Hepatocyte (in vitro differentiated cells): ENCODE measurements at regions not wholly inside any gene's neighbourhood (a gene's known extent, or its start where the extent isn't known, plus 50 kb on each side); places are given as distances from the start of the nearest gene placed in this dataset.

Experiments used
- EZH2phosphoT487 ChIP-seq: fragments of 200-600 bp; sonication (generic); IDR thresholded peaks from one replicate; pipeline ENCODE4 v1.6.1; 2018; ENCODE audit warnings: antibody characterized with exemption, mild to moderate bottlenecking, low read depth, moderate library complexity; ENCODE audit not compliant: unreplicated experiment, severe bottlenecking
- TF ChIP-seq, protein P1 (sequence below): fragments of 200-600 bp; sonication (generic); IDR thresholded peaks from 2 replicates; pipeline ENCODE4 v1.5.1; 2016; ENCODE audit warnings: antibody characterized with exemption, mild to moderate bottlenecking; ENCODE audit not compliant: poor library complexity

DNA sequence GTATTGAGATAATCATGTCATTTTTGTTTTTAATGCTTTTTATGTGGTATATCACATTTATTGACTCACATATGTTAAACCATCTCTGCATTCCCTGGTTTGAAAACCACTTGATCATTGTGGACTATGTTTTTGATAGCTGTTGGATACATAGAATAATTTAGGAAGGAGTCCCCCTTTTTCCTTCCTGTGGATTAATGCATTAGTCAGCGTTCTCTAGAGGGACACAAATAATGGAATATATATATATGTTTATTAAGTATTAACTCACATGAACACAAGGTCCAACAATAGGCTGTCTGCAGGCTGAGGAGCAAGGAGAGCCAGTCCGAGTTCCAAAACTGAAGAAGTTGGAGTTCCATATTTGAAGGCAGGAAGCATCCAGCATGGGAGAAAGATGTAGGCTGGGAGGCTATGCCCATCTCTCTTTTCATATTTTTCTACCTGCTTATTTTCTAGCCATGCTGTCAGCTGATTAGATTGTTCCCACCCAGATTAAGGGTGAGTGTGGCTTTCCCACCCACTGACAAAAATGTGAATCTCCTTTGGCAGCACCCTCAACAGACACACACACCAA lies 123.8 kb downstream of the ZNF280B start:
- TF ChIP-seq, protein P1, sequence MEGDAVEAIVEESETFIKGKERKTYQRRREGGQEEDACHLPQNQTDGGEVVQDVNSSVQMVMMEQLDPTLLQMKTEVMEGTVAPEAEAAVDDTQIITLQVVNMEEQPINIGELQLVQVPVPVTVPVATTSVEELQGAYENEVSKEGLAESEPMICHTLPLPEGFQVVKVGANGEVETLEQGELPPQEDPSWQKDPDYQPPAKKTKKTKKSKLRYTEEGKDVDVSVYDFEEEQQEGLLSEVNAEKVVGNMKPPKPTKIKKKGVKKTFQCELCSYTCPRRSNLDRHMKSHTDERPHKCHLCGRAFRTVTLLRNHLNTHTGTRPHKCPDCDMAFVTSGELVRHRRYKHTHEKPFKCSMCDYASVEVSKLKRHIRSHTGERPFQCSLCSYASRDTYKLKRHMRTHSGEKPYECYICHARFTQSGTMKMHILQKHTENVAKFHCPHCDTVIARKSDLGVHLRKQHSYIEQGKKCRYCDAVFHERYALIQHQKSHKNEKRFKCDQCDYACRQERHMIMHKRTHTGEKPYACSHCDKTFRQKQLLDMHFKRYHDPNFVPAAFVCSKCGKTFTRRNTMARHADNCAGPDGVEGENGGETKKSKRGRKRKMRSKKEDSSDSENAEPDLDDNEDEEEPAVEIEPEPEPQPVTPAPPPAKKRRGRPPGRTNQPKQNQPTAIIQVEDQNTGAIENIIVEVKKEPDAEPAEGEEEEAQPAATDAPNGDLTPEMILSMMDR = no peak
- no peak for TF ChIP-seq EZH2phosphoT487
